ENCODE measurements at regions not wholly inside any gene's neighbourhood (a gene's known extent, or its start where the extent isn't known, plus 50 kb on each side); places are given as distances from the start of the nearest gene placed in this dataset.

DNA sequence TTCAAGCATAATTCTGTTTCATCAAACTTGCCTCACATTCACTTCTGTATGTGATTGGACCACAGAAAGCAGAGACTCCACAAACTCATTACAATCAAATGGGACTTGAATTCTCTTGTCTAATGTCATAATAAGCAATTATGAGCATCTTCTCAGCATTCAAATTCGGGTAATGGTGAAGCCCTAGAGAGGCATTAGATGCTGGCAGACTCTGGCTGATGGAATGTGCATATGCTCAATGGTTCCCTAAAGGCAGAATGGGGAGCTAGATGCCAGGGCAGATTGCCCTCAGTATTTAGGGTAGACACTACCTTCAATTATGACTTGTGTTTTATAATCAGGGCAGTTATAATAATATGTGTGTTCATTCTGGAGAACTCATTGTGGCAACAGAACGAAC lies 127.9 kb downstream of the HDGFL1 start:
- TF ChIP-seq EZH2 (IDR thresholded peaks at IDR 0.05; ENCODE audit: borderline replicate concordance, low read length) (no peak), CTCF (IDR thresholded peaks at IDR 0.05; ENCODE audit: low read length) (no peak)

Data from OCI-LY1 (cell line).